GM06990 (cell line): ENCODE measurements at regions not wholly inside any gene's neighbourhood (a gene's known extent, or its start where the extent isn't known, plus 50 kb on each side); places are given as distances from the start of the nearest gene placed in this dataset.

Experiments used
- DNase-seq: peaks from one replicate; pipeline ENCODE4 v3.0.0-alpha.2; 2011; ENCODE audit not compliant: insufficient read length; ENCODE audit errors: extremely low read depth
- H3K27me3 ChIP-seq: replicated peaks from 2 replicates; pipeline ENCODE4 v1.6.0; 2011; ENCODE audit warnings: low read length; ENCODE audit not compliant: control insufficient read depth, insufficient read depth
- H3K36me3 ChIP-seq: 2 replicates; pipeline ENCODE4 v1.5.1; 2011; ENCODE audit warnings: low read length; ENCODE audit not compliant: control insufficient read depth, insufficient read depth
- H3K4me3 ChIP-seq: replicated peaks from 2 replicates; pipeline ENCODE4 v1.5.1; 2011; ENCODE audit warnings: low read depth, mild to moderate bottlenecking, control low read depth, low read length
- CTCF ChIP-seq: IDR thresholded peaks from 2 replicates; pipeline ENCODE4 v1.5.1; 2011; ENCODE audit warnings: low read length, control low read depth, mild to moderate bottlenecking, inconsistent platforms; ENCODE audit not compliant: insufficient read depth, poor library complexity, severe bottlenecking

GRCh38 chr3:5510300-5510699 is 322.8 kb downstream of the EDEM1 start:
- Histone ChIP-seq H3K4me3 (no peak overlapping the region), H3K36me3 (no peaks in the 10 kb centered on the region), H3K27me3 (no peaks in the 10 kb centered on the region)
- DNase-seq, result no peak
- TF ChIP-seq CTCF, result no peak

DNA sequence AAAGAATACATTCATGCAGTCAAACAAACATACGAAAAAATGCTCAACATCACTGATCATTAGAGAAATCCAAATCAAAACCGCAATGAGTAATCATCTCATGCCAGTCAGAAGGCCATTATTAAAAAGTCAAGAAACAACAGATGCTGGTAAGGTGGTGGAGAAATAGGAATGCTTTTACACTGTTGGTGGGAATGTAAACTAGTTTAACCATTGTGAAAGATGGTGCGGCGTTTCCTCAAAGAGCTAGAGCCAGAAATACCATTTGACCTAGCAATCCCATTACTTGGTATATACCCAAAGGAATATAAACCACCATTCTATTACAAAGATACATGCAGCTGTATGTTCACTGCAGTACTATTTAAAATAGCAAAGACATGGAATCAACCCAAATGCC is 330.4 kb downstream of the EDEM1 start:
- H3K27me3 ChIP-seq, result no peaks in the 10 kb centered on the region
- no peak overlapping the region for H3K4me3 ChIP-seq
- no peak for TF ChIP-seq CTCF

GRCh38 chr3:5520237-5520636 is 332.7 kb downstream of the EDEM1 start:
- DNase-seq, result no peak
- no peak for TF ChIP-seq CTCF
- H3K4me3 ChIP-seq, result no peak overlapping the region
- H3K27me3 ChIP-seq, result no peaks in the 10 kb centered on the region
- H3K36me3 ChIP-seq, result no peaks in the 10 kb centered on the region

More for the DNA sequence above, 330.4 kb downstream of the EDEM1 start:
- no peaks in the 10 kb centered on the region for H3K36me3 ChIP-seq
- no peak for DNase-seq

DNA sequence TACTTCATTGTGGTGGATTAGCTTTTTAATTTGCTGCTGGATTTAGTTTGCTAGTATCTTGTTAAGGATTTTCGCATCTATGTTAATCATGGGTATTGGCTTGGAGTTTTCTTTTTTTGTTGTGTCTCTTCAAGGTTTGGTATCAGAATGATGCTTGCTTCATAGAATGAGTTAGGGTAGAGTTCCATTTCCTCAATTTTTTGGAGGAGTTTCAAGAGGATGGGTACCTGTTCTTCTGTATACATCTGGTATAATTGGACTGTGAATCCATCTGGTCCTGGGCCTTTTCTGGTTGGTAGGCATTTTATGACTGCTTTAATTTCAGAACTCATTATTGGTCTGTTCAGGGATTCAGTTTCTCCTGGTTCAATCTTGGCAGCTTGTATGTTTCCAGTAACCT is 335.6 kb downstream of the EDEM1 start:
- TF ChIP-seq CTCF, result no peak
- no peaks in the 10 kb centered on the region for H3K36me3 ChIP-seq
- no peaks in the 10 kb centered on the region for H3K27me3 ChIP-seq
- H3K4me3 ChIP-seq, result no peak overlapping the region
- DNase-seq, result no peak

GRCh38 chr3:5531039-5531438 is 343.5 kb downstream of the EDEM1 start:
- DNase-seq, result no peak
- no peaks in the 10 kb centered on the region for H3K27me3 ChIP-seq
- H3K4me3 ChIP-seq, result no peak overlapping the region
- no peaks in the 10 kb centered on the region for H3K36me3 ChIP-seq
- TF ChIP-seq CTCF, result no peak

DNA sequence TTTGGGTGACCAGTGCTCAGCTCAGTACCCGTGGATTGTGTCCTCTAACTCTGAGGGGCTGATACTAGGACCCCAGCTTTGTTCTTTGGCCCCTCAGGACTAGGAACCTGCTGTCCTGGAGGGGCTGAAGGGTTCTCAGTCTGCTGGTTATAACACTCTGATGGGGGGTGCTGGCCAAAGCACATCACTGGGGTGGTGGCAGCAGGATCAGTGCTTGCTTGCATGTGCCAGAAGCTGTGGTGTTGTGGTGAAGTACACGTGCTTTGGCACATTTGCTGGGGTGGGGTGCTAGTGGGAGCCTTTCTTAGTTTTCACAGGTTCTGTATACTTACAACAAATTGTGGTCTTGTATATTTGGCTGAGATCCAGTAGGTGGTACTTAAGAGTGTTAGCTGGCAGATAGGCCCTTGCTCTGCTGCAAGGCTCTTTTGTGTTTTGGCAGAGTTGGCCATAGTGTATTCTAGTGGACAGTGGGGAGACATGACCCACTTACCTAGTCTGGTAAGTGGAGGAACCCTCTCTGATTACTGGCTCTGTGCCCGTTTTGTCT is 344.3 kb downstream of the EDEM1 start:
- DNase-seq, result no peak
- no peaks in the 10 kb centered on the region for H3K36me3 ChIP-seq
- no peak overlapping the region for H3K4me3 ChIP-seq
- TF ChIP-seq CTCF, result no peak
- H3K27me3 ChIP-seq, result no peaks in the 10 kb centered on the region
